ENCODE measurements at regions not wholly inside any gene's neighbourhood (a gene's known extent, or its start where the extent isn't known, plus 50 kb on each side); places are given as distances from the start of the nearest gene placed in this dataset.

DNA sequence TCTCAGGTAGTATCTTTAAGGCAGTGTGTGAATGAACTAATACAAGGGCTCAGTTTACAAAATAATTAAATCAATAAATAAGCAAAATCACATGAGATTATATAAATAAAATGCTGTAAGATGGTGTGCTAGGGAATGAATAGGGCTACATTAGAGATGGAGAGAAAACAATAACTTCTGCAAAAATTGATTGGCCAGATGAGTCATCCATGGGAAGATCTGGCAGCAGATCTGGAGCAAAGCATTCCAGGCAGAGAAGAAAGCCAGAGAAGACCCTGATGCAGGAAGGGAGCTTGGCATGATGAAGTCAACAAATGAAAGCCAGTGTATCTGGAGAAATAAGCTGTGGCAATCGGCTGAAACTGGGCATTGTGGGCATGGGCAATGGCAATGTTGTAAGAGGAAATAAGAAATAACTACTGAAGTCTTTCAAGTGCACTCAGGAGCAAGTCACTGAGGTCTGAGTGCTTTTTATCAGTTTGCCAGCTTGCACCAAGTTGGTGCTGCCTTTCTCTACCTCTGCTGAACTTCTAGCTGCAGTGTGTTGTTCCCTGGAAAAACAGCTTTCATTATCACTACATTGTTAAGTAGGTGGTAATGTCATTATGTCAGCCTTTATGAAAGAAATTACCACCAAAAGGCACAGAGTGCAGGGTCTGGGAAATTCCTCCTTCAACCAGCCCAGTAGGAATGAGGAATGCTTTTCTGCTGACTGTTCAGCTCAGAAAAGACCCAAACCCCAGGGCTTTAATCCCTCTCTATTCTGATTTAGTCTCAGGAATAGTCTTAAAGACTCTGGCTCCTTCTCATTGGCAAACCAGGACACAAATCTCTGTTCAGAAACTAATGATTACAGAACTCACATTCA is 231.6 kb downstream of the HTR1B start:
- DNase-seq: no peak
- no peak overlapping the region for H3K4me3 ChIP-seq

GRCh38 chr6:77228279-77228678 is 235.0 kb downstream of the HTR1B start:
- H3K27ac ChIP-seq: no peak overlapping the region
- no peaks in the 10 kb centered on the region for H3K27me3 ChIP-seq (ENCODE audit: low read depth)
- no peaks in the 10 kb centered on the region for H3K4me1 ChIP-seq
- intact Hi-C loops (cut with DNase I): no loop called here
- no peak for DNase-seq
- H3K9me3 ChIP-seq: peaks cover under 1% of the 10 kb centered on the region
- no peaks in the 10 kb centered on the region for H3K36me3 ChIP-seq
- TF ChIP-seq, protein P1, sequence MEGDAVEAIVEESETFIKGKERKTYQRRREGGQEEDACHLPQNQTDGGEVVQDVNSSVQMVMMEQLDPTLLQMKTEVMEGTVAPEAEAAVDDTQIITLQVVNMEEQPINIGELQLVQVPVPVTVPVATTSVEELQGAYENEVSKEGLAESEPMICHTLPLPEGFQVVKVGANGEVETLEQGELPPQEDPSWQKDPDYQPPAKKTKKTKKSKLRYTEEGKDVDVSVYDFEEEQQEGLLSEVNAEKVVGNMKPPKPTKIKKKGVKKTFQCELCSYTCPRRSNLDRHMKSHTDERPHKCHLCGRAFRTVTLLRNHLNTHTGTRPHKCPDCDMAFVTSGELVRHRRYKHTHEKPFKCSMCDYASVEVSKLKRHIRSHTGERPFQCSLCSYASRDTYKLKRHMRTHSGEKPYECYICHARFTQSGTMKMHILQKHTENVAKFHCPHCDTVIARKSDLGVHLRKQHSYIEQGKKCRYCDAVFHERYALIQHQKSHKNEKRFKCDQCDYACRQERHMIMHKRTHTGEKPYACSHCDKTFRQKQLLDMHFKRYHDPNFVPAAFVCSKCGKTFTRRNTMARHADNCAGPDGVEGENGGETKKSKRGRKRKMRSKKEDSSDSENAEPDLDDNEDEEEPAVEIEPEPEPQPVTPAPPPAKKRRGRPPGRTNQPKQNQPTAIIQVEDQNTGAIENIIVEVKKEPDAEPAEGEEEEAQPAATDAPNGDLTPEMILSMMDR (IDR thresholded peaks at IDR 0.05): no peak
- H3K4me3 ChIP-seq: no peak overlapping the region
- ATAC-seq: no peak

More for the DNA sequence above, 231.6 kb downstream of the HTR1B start:
- H3K4me1 ChIP-seq: no peaks in the 10 kb centered on the region
- ATAC-seq: peak; percentile 61 to 85
- intact Hi-C loops (cut with DNase I): no loop called here
- H3K27ac ChIP-seq: no peak overlapping the region
- no peaks in the 10 kb centered on the region for H3K36me3 ChIP-seq
- no peaks in the 10 kb centered on the region for H3K9me3 ChIP-seq
- H3K27me3 ChIP-seq (ENCODE audit: low read depth): no peaks in the 10 kb centered on the region
- TF ChIP-seq, protein P1 (IDR thresholded peaks at IDR 0.05): no peak

GRCh38 chr6:77217896-77218295 is 245.4 kb downstream of the HTR1B start:
- Histone ChIP-seq H3K27ac (no peak overlapping the region), H3K27me3 (ENCODE audit: low read depth) (no peaks in the 10 kb centered on the region), H3K9me3 (peaks cover 7% of the 10 kb centered on the region), H3K4me3 (no peak overlapping the region), H3K36me3 (no peaks in the 10 kb centered on the region), H3K4me1 (no peaks in the 10 kb centered on the region)
- DNase-seq (no peak), ATAC-seq (no peak)
- TF ChIP-seq, protein P1 (IDR thresholded peaks at IDR 0.05): no peak
- intact Hi-C loops (cut with DNase I): no loop called here

- TF ChIP-seq, protein P1 (IDR thresholded peaks at IDR 0.05): no peak
- ATAC-seq: no peak
Observed at GRCh38 chr6:77205936-77206335, 257.4 kb downstream of the HTR1B start.

DNA sequence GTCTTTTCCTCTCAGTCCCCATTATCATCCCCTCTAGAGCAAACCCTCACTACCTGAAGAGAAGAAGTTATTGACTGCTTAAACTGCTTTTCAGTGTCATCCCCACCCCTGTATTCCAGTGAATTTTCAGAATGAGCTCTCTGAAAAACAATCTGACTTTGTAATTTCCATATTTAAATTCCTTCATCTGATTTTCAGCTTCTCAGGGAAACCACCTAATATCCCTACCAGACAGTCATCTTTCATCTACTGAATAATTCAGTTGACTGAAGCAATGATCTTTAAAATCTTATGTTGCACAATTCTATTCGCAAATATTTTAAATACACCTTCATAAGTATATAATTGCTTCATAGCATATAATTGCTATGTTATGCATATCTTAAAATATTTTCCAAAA is 258.7 kb downstream of the HTR1B start:
- no peaks in the 10 kb centered on the region for H3K36me3 ChIP-seq
- intact Hi-C loops (cut with DNase I): no loop called here
- no peak for ATAC-seq
- TF ChIP-seq, protein P1 (IDR thresholded peaks at IDR 0.05): no peak
- no peak overlapping the region for H3K27ac ChIP-seq
- H3K4me1 ChIP-seq: no peaks in the 10 kb centered on the region
- H3K9me3 ChIP-seq: no peaks in the 10 kb centered on the region
- H3K27me3 ChIP-seq (ENCODE audit: low read depth): no peaks in the 10 kb centered on the region
- H3K4me3 ChIP-seq: no peak overlapping the region
- DNase-seq: no peak

More at GRCh38 chr6:77205936-77206335, 257.4 kb downstream of the HTR1B start:
- Histone ChIP-seq H3K4me3 (no peak overlapping the region), H3K9me3 (no peaks in the 10 kb centered on the region), H3K27ac (no peak overlapping the region), H3K27me3 (ENCODE audit: low read depth) (no peaks in the 10 kb centered on the region), H3K4me1 (no peaks in the 10 kb centered on the region), H3K36me3 (no peaks in the 10 kb centered on the region)
- DNase-seq: no peak
- intact Hi-C loops (cut with DNase I): no loop called here
